Heart right ventricle (tissue), 16 donors: ENCODE measurements at regions not wholly inside any gene's neighbourhood (a gene's known extent, or its start where the extent isn't known, plus 50 kb on each side); places are given as distances from the start of the nearest gene placed in this dataset.

ENCODE experiments used
- ATAC-seq, 8 donors: fragments of 200-7000 bp; cut with Tn5 transposase; one replicate each; pipeline ENCODE4 v1.9.1; 2020; ENCODE audit warnings: mild to moderate bottlenecking in 8 of 8, moderate library complexity in 8 of 8, moderate number of reproducible peaks in 1 of 8
- DNase-seq, 2 donors: peaks; one replicate each; pipeline ENCODE4 v3.0.0-alpha.2; 2020
- H3K27ac ChIP-seq, 10 donors: fragments of 200-600 bp; sonication (generic) in 2 of 10; one replicate each; pipeline versions ENCODE4 v1.5.0 to v1.8.0; 2020 to 2022; ENCODE audit warnings: mild to moderate bottlenecking in 3 of 10
- H3K27me3 ChIP-seq, 7 donors: fragments of 200-600 bp; one replicate each; pipeline ENCODE4 v1.8.0; 2021 to 2022; ENCODE audit warnings: mild to moderate bottlenecking in 2 of 7
- H3K36me3 ChIP-seq, 9 donors: fragments of 200-600 bp; sonication (generic) in 1 of 9; one replicate each; pipeline versions ENCODE4 v1.5.0 to v1.8.0; 2020 to 2022; ENCODE audit warnings: mild to moderate bottlenecking in 2 of 9
- H3K4me1 ChIP-seq, 9 donors: fragments of 200-600 bp; sonication (generic) in 1 of 9; one replicate each; pipeline versions ENCODE4 v1.5.0 to v1.8.0; 2020 to 2022; ENCODE audit warnings: mild to moderate bottlenecking in 4 of 9
- H3K4me3 ChIP-seq, 10 donors: fragments of 200-600 bp; sonication (generic) in 2 of 10; one replicate each; pipeline versions ENCODE4 v1.5.0 to v1.8.0; 2020 to 2022; ENCODE audit warnings: mild to moderate bottlenecking in 7 of 10, moderate library complexity in 2 of 10
- H3K9me3 ChIP-seq, 11 donors: fragments of 200-600 bp in 10 of 11; sonication (generic) in 2 of 11; one replicate each; pipeline versions ENCODE4 v1.5.0 to v1.8.0; 2013 to 2022; ENCODE audit warnings: mild to moderate bottlenecking in 2 of 11, control low read depth in 1 of 11, moderate library complexity in 1 of 11
- WGBS, 2 donors: extraction: QIAGEN DNeasy Blood & Tissue Kit; methylation state at CpG; one replicate each; pipeline ENCODE4 v1.1.7; 2013; ENCODE audit warnings: inconsistent platforms in 1 of 2; 5-methylcytosine and 5-hydroxymethylcytosine counted together
- intact Hi-C, 10 donors: fragments of 100-400 bp; cut with DNase I; formaldehyde crosslinking; loops; one replicate each; pipeline versions ENCODE4 v1.11.1 to v1.14.2; 2022
- TF ChIP-seq, protein P1 (sequence below), 9 donors: fragments of 200-600 bp; sonication (generic) in 2 of 9; IDR thresholded peaks; one replicate each; pipeline versions ENCODE4 v1.5.0 to v1.8.0; 2021 to 2022; ENCODE audit warnings: antibody characterized with exemption in 9 of 9, mild to moderate bottlenecking in 5 of 9, moderate library complexity in 1 of 9
- donor health status: Arrhythmogenic right ventricular cardiomyopathy.
- donor health status: ischemic (EF 13 %, LVEDD 7.1; RV severe dilation, severe dysfunction).
- donor health status: healthy with polysubstance abuse.
- donor health status: DM: no; HTN: yes; CAD: no.
- donor health status: DM: no; HTN: no; CAD: no.
- donor health status: ischemic (EF 25% LVEDD 6.9; RV normal size, moderate dysfunction).
- donor health status: ischemic (EF 25% LVEDD 5.7; RV mildly dilated, moderate dysfunction).
- donor health status: healthy.
- donor health status: DM: yes; HTN: yes; CAD: no.
- donor health status: Ischemic cardiomyopathy.
- donor health status: ischemic (EF 35%, LVEDD 5.7; RV mildly dilated, moderate dysfunction).
- donor health status: nonischemic (EF 11% LVEDD 7.7; RV severe dilation, severe dysfunction).
- donor health status: DM: yes; HTN: yes; CAD: no.
- donor health status: PGD.
- donor health status: ischemic (EF 29% LVEDD 5.4; RV normal size, mild dysfunction).
- donor health status: nonischemic (EF 23%, LVEDD 6.1; RV moderate dilation, normal function).

- peaks cover 0 to 29% (median 10%) of the 10 kb centered on the region in 11 donors for H3K9me3 ChIP-seq
- DNase-seq: no peak
- H3K27ac ChIP-seq: no peak overlapping the region
- TF ChIP-seq, protein P1, sequence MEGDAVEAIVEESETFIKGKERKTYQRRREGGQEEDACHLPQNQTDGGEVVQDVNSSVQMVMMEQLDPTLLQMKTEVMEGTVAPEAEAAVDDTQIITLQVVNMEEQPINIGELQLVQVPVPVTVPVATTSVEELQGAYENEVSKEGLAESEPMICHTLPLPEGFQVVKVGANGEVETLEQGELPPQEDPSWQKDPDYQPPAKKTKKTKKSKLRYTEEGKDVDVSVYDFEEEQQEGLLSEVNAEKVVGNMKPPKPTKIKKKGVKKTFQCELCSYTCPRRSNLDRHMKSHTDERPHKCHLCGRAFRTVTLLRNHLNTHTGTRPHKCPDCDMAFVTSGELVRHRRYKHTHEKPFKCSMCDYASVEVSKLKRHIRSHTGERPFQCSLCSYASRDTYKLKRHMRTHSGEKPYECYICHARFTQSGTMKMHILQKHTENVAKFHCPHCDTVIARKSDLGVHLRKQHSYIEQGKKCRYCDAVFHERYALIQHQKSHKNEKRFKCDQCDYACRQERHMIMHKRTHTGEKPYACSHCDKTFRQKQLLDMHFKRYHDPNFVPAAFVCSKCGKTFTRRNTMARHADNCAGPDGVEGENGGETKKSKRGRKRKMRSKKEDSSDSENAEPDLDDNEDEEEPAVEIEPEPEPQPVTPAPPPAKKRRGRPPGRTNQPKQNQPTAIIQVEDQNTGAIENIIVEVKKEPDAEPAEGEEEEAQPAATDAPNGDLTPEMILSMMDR (IDR thresholded peaks at IDR 0.05): no peak
- no peaks in the 10 kb centered on the region for H3K27me3 ChIP-seq
- 89 to 93% methylated on average over 5 of the region's 5 CpGs for WGBS, 2 donors
- H3K36me3 ChIP-seq: no peaks in the 10 kb centered on the region
- intact Hi-C loops: no loop called here
- H3K4me3 ChIP-seq: no peak overlapping the region
- no peak for ATAC-seq
- H3K4me1 ChIP-seq: peaks cover 0 to 13% (median 0%) of the 10 kb centered on the region in 9 donors
Measured at GRCh38 chr5:124393584-124394379, 352.7 kb downstream of the ZNF608 start.

GRCh38 chr5:124383693-124384092, 362.7 kb downstream of the ZNF608 start:
- peaks cover 0 to 4% (median 0%) of the 10 kb centered on the region in 9 donors for H3K36me3 ChIP-seq
- intact Hi-C loops: no loop called here

DNA sequence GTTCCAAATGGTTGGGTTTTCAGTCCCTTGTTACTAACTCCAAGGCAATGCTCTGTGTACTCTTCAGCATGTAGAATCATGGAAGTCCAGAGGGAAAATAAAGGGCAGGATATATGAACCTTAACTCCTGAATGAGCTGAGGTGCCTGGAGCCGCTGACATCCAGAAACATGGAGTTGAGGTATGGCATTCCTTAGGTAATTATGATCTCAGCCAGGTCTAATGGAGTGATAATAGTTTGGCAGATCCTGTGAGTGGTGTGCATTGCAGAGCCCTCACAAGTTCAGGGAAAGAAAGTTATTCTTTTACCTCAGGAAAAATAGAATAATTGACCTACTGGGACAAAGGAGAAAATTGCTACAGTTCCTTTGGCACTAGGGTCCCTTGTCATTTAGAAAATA, 369.1 kb downstream of the ZNF608 start:
- 75 to 86% methylated on average over 1 of the region's 1 CpG for WGBS, 2 donors
- peaks cover 0 to 3% (median 0%) of the 10 kb centered on the region in 9 donors for H3K36me3 ChIP-seq
- no peak overlapping the region for H3K4me3 ChIP-seq
- TF ChIP-seq, protein P1 (IDR thresholded peaks at IDR 0.05): no peak
- peaks cover 0 to 24% (median 5%) of the 10 kb centered on the region in 11 donors for H3K9me3 ChIP-seq
- H3K27me3 ChIP-seq: no peaks in the 10 kb centered on the region
- no peak for DNase-seq
- ATAC-seq: peak in 2 of 8 donors; percentile 11 to 22
- peaks cover 0 to 9% (median 0%) of the 10 kb centered on the region in 9 donors for H3K4me1 ChIP-seq
- intact Hi-C loops: no loop called here
- no peak overlapping the region for H3K27ac ChIP-seq

More at GRCh38 chr5:124383693-124384092, 362.7 kb downstream of the ZNF608 start:
- no peaks in the 10 kb centered on the region for H3K27me3 ChIP-seq
- H3K27ac ChIP-seq: no peak overlapping the region
- no peaks in the 10 kb centered on the region for H3K4me1 ChIP-seq
- TF ChIP-seq, protein P1 (IDR thresholded peaks at IDR 0.05): no peak
- ATAC-seq (no peak), DNase-seq (no peak)
- H3K9me3 ChIP-seq: peaks cover 0 to 65% (median 22%) of the 10 kb centered on the region in 11 donors
- no peak overlapping the region for H3K4me3 ChIP-seq

DNA sequence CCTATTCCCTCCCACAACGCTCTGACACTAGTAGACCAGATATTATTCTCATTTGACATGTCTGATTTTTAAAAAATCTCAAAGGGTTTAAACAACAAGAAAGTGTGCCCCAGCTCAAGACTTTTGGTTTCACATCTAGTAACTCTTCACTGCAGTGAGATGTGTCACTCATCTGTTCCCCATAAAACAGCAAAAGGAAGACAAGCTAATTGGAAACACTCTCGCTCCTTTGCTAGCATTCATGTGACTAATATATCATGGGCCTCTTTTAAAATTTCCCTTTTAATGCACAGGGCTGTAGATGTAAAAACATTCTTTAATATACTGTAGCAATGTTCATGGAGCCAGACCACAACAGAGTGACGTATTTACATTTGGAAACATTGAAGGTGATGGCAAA, 372.6 kb downstream of the ZNF608 start:
- H3K4me3 ChIP-seq: no peak overlapping the region
- intact Hi-C loops: no loop called here
- 96 to 97% methylated on average over 3 of the region's 3 CpGs for WGBS, 2 donors
- H3K36me3 ChIP-seq: no peaks in the 10 kb centered on the region
- H3K27me3 ChIP-seq: no peaks in the 10 kb centered on the region
- ATAC-seq (no peak), DNase-seq (no peak)
- TF ChIP-seq, protein P1 (IDR thresholded peaks at IDR 0.05): no peak
- no peak overlapping the region for H3K27ac ChIP-seq
- peaks cover 0 to 22% (median 5%) of the 10 kb centered on the region in 9 donors for H3K4me1 ChIP-seq
- H3K9me3 ChIP-seq: peaks cover 0 to 11% (median 0%) of the 10 kb centered on the region in 11 donors
